Keratinocyte (primary cell): ENCODE measurements at regions not wholly inside any gene's neighbourhood (a gene's known extent, or its start where the extent isn't known, plus 50 kb on each side); places are given as distances from the start of the nearest gene placed in this dataset.

Experiments
- DNase-seq: peaks from one replicate; pipeline ENCODE4 v3.0.0-alpha.2; 2011; ENCODE audit warnings: low read depth, missing footprints, low spot score
- FAIRE-seq: peaks from 2 replicates; lab custom pipeline; 2011; peaks lifted over from hg19 to GRCh38; lab: Jason Lieb, UNC
- H2AFZ ChIP-seq: 2 replicates; pipeline ENCODE4 v1.6.0; 2012; ENCODE audit warnings: low read length, control low read depth, inconsistent platforms; ENCODE audit not compliant: control insufficient read depth
- H3K27ac ChIP-seq: 2 replicates; pipeline ENCODE4 v1.5.1; 2011; ENCODE audit warnings: low read length; ENCODE audit not compliant: control insufficient read depth, insufficient read depth
- H3K27me3 ChIP-seq: 3 replicates; pipeline ENCODE4 v1.6.0; 2011; ENCODE audit warnings: low read length; ENCODE audit not compliant: control insufficient read depth, insufficient read depth; ENCODE audit errors: extremely low read depth
- H3K36me3 ChIP-seq, 2 experiments: 2 replicates in 1 of 2; 3 replicates in 1 of 2; pipeline ENCODE4 v1.5.1; 2011; ENCODE audit warnings: low read length in 2 of 2, mild to moderate bottlenecking in 1 of 2; ENCODE audit not compliant: control insufficient read depth in 2 of 2, insufficient read depth in 2 of 2; ENCODE audit errors: extremely low read depth in 1 of 2
- H3K4me1 ChIP-seq: 3 replicates; pipeline ENCODE4 v1.5.1; 2011; ENCODE audit warnings: low read length; ENCODE audit not compliant: control insufficient read depth, insufficient read depth; ENCODE audit errors: extremely low read depth
- H3K4me2 ChIP-seq: 3 replicates; pipeline ENCODE4 v1.6.0; 2011; ENCODE audit warnings: low read depth, low read length; ENCODE audit not compliant: control insufficient read depth, insufficient read depth; ENCODE audit errors: extremely low read depth
- H3K4me3 ChIP-seq, 3 experiments: fragments of 200-600 bp in 1 of 3; sonication (generic) in 1 of 3; 2 replicates in 2 of 3; 3 replicates in 1 of 3; pipeline ENCODE4 v1.5.1; 2011 to 2016; ENCODE audit warnings: low read length in 3 of 3, mild to moderate bottlenecking in 3 of 3, control low read depth in 2 of 3, inconsistent platforms in 1 of 3, low read depth in 1 of 3, mixed read lengths in 1 of 3, mixed run types in 1 of 3, moderate library complexity in 1 of 3; ENCODE audit not compliant: control insufficient read depth in 2 of 3, insufficient read depth in 2 of 3; ENCODE audit errors: extremely low read depth in 1 of 3
- H3K79me2 ChIP-seq: 2 replicates; pipeline ENCODE4 v1.6.0; 2012; ENCODE audit warnings: low read length; ENCODE audit not compliant: control insufficient read depth, insufficient read depth
- H3K9ac ChIP-seq: 3 replicates; pipeline ENCODE4 v1.6.0; 2011; ENCODE audit warnings: low read length; ENCODE audit not compliant: control insufficient read depth, insufficient read depth; ENCODE audit errors: extremely low read depth
- H3K9me1 ChIP-seq: 3 replicates; pipeline ENCODE4 v1.6.0; 2011; ENCODE audit warnings: low read length; ENCODE audit not compliant: control insufficient read depth, insufficient read depth; ENCODE audit errors: extremely low read depth
- H3K9me3 ChIP-seq: 2 replicates; pipeline ENCODE4 v1.5.1; 2012; ENCODE audit warnings: low read depth, low read length; ENCODE audit not compliant: control insufficient read depth
- H4K20me1 ChIP-seq: 3 replicates; pipeline ENCODE4 v1.6.0; 2011; ENCODE audit warnings: low read length; ENCODE audit not compliant: control insufficient read depth, insufficient read depth; ENCODE audit errors: extremely low read depth
- CTCF ChIP-seq, 3 experiments: IDR thresholded peaks in 1 of 3; conservative IDR thresholded peaks in 1 of 3; optimal IDR thresholded peaks in 1 of 3; 2 replicates in 2 of 3; 3 replicates in 1 of 3; pipeline versions ENCODE3 to v1.5.1; 2011; ENCODE audit warnings: low read length in 3 of 3, mild to moderate bottlenecking in 3 of 3, moderate library complexity in 2 of 3, control low read depth in 1 of 3, inconsistent platforms in 1 of 3; ENCODE audit not compliant: insufficient read depth in 2 of 3; ENCODE audit errors: extremely low read depth in 1 of 3
- EZH2 ChIP-seq: IDR thresholded peaks from one replicate; pipeline ENCODE4 v1.6.1; 2012; ENCODE audit warnings: inconsistent platforms, mild to moderate bottlenecking, low read length, moderate library complexity
- dilution Hi-C: fragments of 300-500 bp; cut with MboI; formaldehyde crosslinking; loops from one replicate; pipeline ENCODE4 v1.7.0; 2020; ENCODE audit warnings: low sequenced_read_pairs; ENCODE audit not compliant: extremely low pct_ligation_motif_present

GRCh38 chr5:176169393-176170063 lies 68.7 kb upstream of the SIMC1 start:
- no peak overlapping the region for H3K27ac ChIP-seq
- dilution Hi-C loops, result no loop called here
- peaks cover 2% of the 10 kb centered on the region for H3K4me1 ChIP-seq
- H2AFZ ChIP-seq, result no peak overlapping the region
- no peaks in the 10 kb centered on the region for H3K36me3 ChIP-seq
- no peaks in the 10 kb centered on the region for H3K27me3 ChIP-seq
- H4K20me1 ChIP-seq, result no peaks in the 10 kb centered on the region
- H3K9me3 ChIP-seq, result no peaks in the 10 kb centered on the region
- no peak overlapping the region for H3K4me2 ChIP-seq
- H3K9me1 ChIP-seq, result no peaks in the 10 kb centered on the region
- no peaks in the 10 kb centered on the region for H3K79me2 ChIP-seq
- DNase-seq (no peak), FAIRE-seq (no peak)
- H3K9ac ChIP-seq, result no peak overlapping the region
- no peak overlapping the region for H3K4me3 ChIP-seq
- no peak for TF ChIP-seq EZH2
- TF ChIP-seq CTCF (optimal IDR thresholded peaks at IDR 0.05 in 1 of 3, IDR thresholded peaks at IDR 0.05 in 1 of 3, conservative IDR thresholded peaks at IDR 0.05 in 1 of 3; ENCODE audit: extremely low read depth in 1 of 3, insufficient read depth in 2 of 3, low read length in 3 of 3), result no peak

DNA sequence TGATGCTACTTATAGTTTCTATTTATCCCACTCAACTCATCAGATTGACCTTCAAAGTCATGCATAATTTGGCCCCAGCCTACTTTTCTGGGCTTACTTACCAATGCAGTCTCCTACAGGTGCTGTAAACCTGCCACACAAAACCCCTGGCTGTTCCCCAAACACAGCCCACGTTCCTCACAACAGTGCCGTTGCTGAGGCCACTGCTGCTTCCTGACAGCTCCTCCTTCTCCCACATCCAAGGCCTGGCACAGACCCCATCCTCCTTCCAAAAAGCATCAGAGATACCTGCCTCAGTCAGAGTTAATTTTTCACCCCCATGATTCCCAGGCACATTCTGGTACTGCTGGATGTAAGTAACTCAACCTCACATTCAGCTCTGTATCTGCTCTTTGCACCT lies 68.1 kb upstream of the SIMC1 start:
- no peak overlapping the region for H3K4me3 ChIP-seq
- no peak overlapping the region for H3K9ac ChIP-seq
- FAIRE-seq, result no peak
- H3K79me2 ChIP-seq, result no peaks in the 10 kb centered on the region
- no peak for DNase-seq
- H3K36me3 ChIP-seq, result no peaks in the 10 kb centered on the region
- H4K20me1 ChIP-seq, result no peaks in the 10 kb centered on the region
- no peak overlapping the region for H3K4me2 ChIP-seq
- H3K4me1 ChIP-seq, result peaks cover 2% of the 10 kb centered on the region
- H3K9me3 ChIP-seq, result no peaks in the 10 kb centered on the region
- TF ChIP-seq EZH2 (no peak), CTCF (optimal IDR thresholded peaks at IDR 0.05 in 1 of 3, IDR thresholded peaks at IDR 0.05 in 1 of 3, conservative IDR thresholded peaks at IDR 0.05 in 1 of 3; ENCODE audit: extremely low read depth in 1 of 3, insufficient read depth in 2 of 3, low read length in 3 of 3) (no peak)
- dilution Hi-C loops, result no loop called here
- no peak overlapping the region for H2AFZ ChIP-seq
- no peaks in the 10 kb centered on the region for H3K9me1 ChIP-seq
- no peak overlapping the region for H3K27ac ChIP-seq
- peaks cover 3% of the 10 kb centered on the region for H3K27me3 ChIP-seq
